ENCODE measurements at regions not wholly inside any gene's neighbourhood (a gene's known extent, or its start where the extent isn't known, plus 50 kb on each side); places are given as distances from the start of the nearest gene placed in this dataset.

- Histone ChIP-seq H3K4me2 (ENCODE audit: low read depth, low read length) (no peak overlapping the region), H2AK9ac (replicated peaks; ENCODE audit: low read depth, low read length, poor library complexity) (no peak overlapping the region), H3K36me3 (ENCODE audit: control insufficient read depth, insufficient read depth, low read length) (no peaks in the 10 kb centered on the region), H4K8ac (ENCODE audit: low read depth in 2 of 2, low read length in 2 of 2) (no peak overlapping the region), H3K79me1 (ENCODE audit: low read depth in 1 of 2, low read length in 2 of 2) (no peaks in the 10 kb centered on the region), H4K20me1 (ENCODE audit: insufficient read depth, low read length) (no peaks in the 10 kb centered on the region), H3K9ac (ENCODE audit: low read depth, low read length) (no peak overlapping the region), H2BK5ac (ENCODE audit: low read depth, low read length, poor library complexity, severe bottlenecking) (no peak overlapping the region), H2AFZ (replicated peaks; ENCODE audit: low read length, poor library complexity) (no peak overlapping the region), H3K27me3 (ENCODE audit: control insufficient read depth, insufficient read depth, low read length) (no peaks in the 10 kb centered on the region), H2BK120ac (ENCODE audit: low read depth, low read length) (no peak overlapping the region), H3K27ac (ENCODE audit: insufficient read depth, low read length) (no peak overlapping the region), H2BK15ac (ENCODE audit: low read depth, low read length) (no peak overlapping the region), H4K5ac (ENCODE audit: low read depth, low read length) (no peak overlapping the region), H3K4me3 (ENCODE audit: insufficient read depth, low read depth, low read length) (no peak overlapping the region), H3K9me3 (ENCODE audit: control insufficient read depth, insufficient read depth, low read length) (no peaks in the 10 kb centered on the region), H2BK20ac (ENCODE audit: low read depth, low read length) (no peak overlapping the region), H2AK5ac (ENCODE audit: low read depth, low read length) (no peak overlapping the region), H3K18ac (ENCODE audit: low read depth, low read length) (no peak overlapping the region), H3K56ac (ENCODE audit: extremely low read depth, insufficient read depth, low read length) (no peak overlapping the region), H3K23ac (ENCODE audit: low read depth, low read length) (no peak overlapping the region), H3K4ac (ENCODE audit: low read depth, low read length) (no peak overlapping the region), H3K9me1 (ENCODE audit: insufficient read depth, low read length) (no peaks in the 10 kb centered on the region), H3K14ac (replicated peaks; ENCODE audit: low read depth, low read length) (no peak overlapping the region), H3K4me1 (ENCODE audit: control insufficient read depth, insufficient read depth, low read length) (peaks cover 7% of the 10 kb centered on the region; the same call in 1 of the 2 replicates), H4K91ac (ENCODE audit: insufficient read depth, low read depth, low read length) (no peak overlapping the region)
- dilution Hi-C loops (cut with HindIII; ENCODE audit: low sequenced_read_pairs, unreplicated experiment) (loop anchor here (25.0 kb wide), 1 partner anchor 247 kb away; no protein-coding TSS in a partner anchor), intact Hi-C loops (cut with micrococcal nuclease) (no loop called here), in situ Hi-C loops (cut with MboI; ENCODE audit: low sequenced_read_pairs) (no loop called here)
- DNase-seq (no peak), ATAC-seq (ENCODE audit: low read depth) (no peak)
- POLR2A ChIA-PET (ENCODE audit: unreplicated experiment): no interaction called here
- no peak for TF ChIP-seq RCOR1 (IDR thresholded peaks at IDR 0.05; ENCODE audit: insufficient replicate concordance, low read length)
- no peak for TF ChIP-seq CHD1 (IDR thresholded peaks at IDR 0.05; ENCODE audit: low read depth, low read length)
- TF ChIP-seq ELK1 (IDR thresholded peaks at IDR 0.05; ENCODE audit: borderline replicate concordance, low read depth, low read length): no peak
- no peak for TF ChIP-seq BHLHE40 (IDR thresholded peaks at IDR 0.05; ENCODE audit: low read depth, low read length)
- no peak for TF ChIP-seq RAD21 (IDR thresholded peaks at IDR 0.05; ENCODE audit: low read length)
- no peak for TF ChIP-seq RFX5 (IDR thresholded peaks at IDR 0.05; ENCODE audit: low read depth, low read length)
- TF ChIP-seq CTCF (conservative IDR thresholded peaks at IDR 0.05; ENCODE audit: low read depth, low read length): no peak
- TF ChIP-seq NFE2L2 (IDR thresholded peaks at IDR 0.05; ENCODE audit: low read depth, low read length): no peak
- TF ChIP-seq MAZ (IDR thresholded peaks at IDR 0.05; ENCODE audit: borderline replicate concordance, low read depth, low read length): no peak
- no peak for TF ChIP-seq MAFK (IDR thresholded peaks at IDR 0.05; ENCODE audit: low read depth, low read length)
- TF ChIP-seq SMC3 (IDR thresholded peaks at IDR 0.05; ENCODE audit: low read depth, low read length): no peak
- no peak for TF ChIP-seq USF2 (IDR thresholded peaks at IDR 0.05; ENCODE audit: low read depth, low read length)
- TF ChIP-seq FOS (IDR thresholded peaks at IDR 0.05; ENCODE audit: low read depth, low read length): no peak
- no peak for TF ChIP-seq MXI1 (IDR thresholded peaks at IDR 0.05; ENCODE audit: borderline replicate concordance, low read depth, low read length)
- no CpG with 5 or more reads among the region's 1 CpG for WGBS, 2 experiments (ENCODE audit: extremely low coverage in 2 of 2, insufficient read length in 1 of 2)
- no TSS peak for BruUV-seq (replicated peaks)
- CTCF ChIA-PET: no interaction called here
These were observed 148.7 kb upstream of the RIPOR2 start for GRCh38 chr6:25084508-25084833.

Data from IMR-90 (cell line).